Fibroblast of lung (primary cell): ENCODE measurements at regions not wholly inside any gene's neighbourhood (a gene's known extent, or its start where the extent isn't known, plus 50 kb on each side); places are given as distances from the start of the nearest gene placed in this dataset.

ENCODE experiments used
- DNase-seq, 2 donors: peaks; one replicate each; pipeline versions ENCODE4 v3.0.0 to v3.0.0-alpha.2; 2010; ENCODE audit warnings: low read depth in 2 of 2
- H2AFZ ChIP-seq: 2 replicates; pipeline ENCODE4 v1.5.1; 2012; ENCODE audit warnings: low read length, control low read depth, inconsistent platforms
- H3K27ac ChIP-seq: 2 replicates; pipeline ENCODE4 v1.5.1; 2011; ENCODE audit warnings: low read length, control low read depth; ENCODE audit not compliant: insufficient read depth
- H3K27me3 ChIP-seq: 2 replicates; pipeline ENCODE4 v1.5.1; 2011; ENCODE audit warnings: mild to moderate bottlenecking, low read length; ENCODE audit not compliant: control insufficient read depth, insufficient read depth
- H3K36me3 ChIP-seq: 2 replicates; pipeline ENCODE4 v1.5.1; 2011; ENCODE audit warnings: low read length; ENCODE audit not compliant: control insufficient read depth, insufficient read depth
- H3K4me1 ChIP-seq: 2 replicates; pipeline ENCODE4 v1.5.1; 2011; ENCODE audit warnings: low read length; ENCODE audit not compliant: control insufficient read depth, insufficient read depth; ENCODE audit errors: extremely low read depth
- H3K4me2 ChIP-seq: 2 replicates; pipeline ENCODE4 v1.5.1; 2011; ENCODE audit warnings: low read length, control low read depth; ENCODE audit not compliant: insufficient read depth; ENCODE audit errors: extremely low read depth
- H3K4me3 ChIP-seq, 4 experiments: fragments of 200-600 bp in 1 of 4; sonication (generic) in 1 of 4; replicated peaks in 1 of 4; 2 replicates each; pipeline ENCODE4 v1.5.1; 2011 to 2016; ENCODE audit warnings: low read length in 4 of 4, low read depth in 3 of 4, mild to moderate bottlenecking in 3 of 4, control low read depth in 2 of 4, inconsistent platforms in 1 of 4, mixed read lengths in 1 of 4; ENCODE audit not compliant: insufficient read depth in 1 of 4; ENCODE audit errors: control extremely low read depth in 1 of 4
- H3K79me2 ChIP-seq: 2 replicates; pipeline ENCODE4 v1.5.1; 2012; ENCODE audit warnings: mild to moderate bottlenecking, low read length, inconsistent platforms; ENCODE audit not compliant: control insufficient read depth, insufficient read depth
- H3K9ac ChIP-seq: 2 replicates; pipeline ENCODE4 v1.5.1; 2011; ENCODE audit warnings: mild to moderate bottlenecking, low read length, control low read depth; ENCODE audit not compliant: insufficient read depth
- H3K9me3 ChIP-seq: 2 replicates; pipeline ENCODE4 v1.5.1; 2012; ENCODE audit warnings: low read depth, low read length; ENCODE audit not compliant: control insufficient read depth, insufficient read depth
- H4K20me1 ChIP-seq: 2 replicates; pipeline ENCODE4 v1.5.1; 2011; ENCODE audit warnings: low read length; ENCODE audit not compliant: control insufficient read depth, insufficient read depth; ENCODE audit errors: extremely low read depth
- EZH2 ChIP-seq: IDR thresholded peaks from 2 replicates; pipeline ENCODE4 v1.5.1; 2012; ENCODE audit warnings: low read length, control low read depth, mild to moderate bottlenecking; ENCODE audit errors: missing control alignments
- TF ChIP-seq, protein P1 (sequence below), 2 donors: IDR thresholded peaks in 1 of 2; conservative IDR thresholded peaks in 1 of 2; 1 replicate in 1 of 2; 2 replicates in 1 of 2; pipeline ENCODE4 v1.5.1; 2011 to 2012; ENCODE audit warnings: low read length in 2 of 2, control low read depth in 1 of 2, inconsistent platforms in 1 of 2, low read depth in 1 of 2, mild to moderate bottlenecking in 1 of 2

DNA sequence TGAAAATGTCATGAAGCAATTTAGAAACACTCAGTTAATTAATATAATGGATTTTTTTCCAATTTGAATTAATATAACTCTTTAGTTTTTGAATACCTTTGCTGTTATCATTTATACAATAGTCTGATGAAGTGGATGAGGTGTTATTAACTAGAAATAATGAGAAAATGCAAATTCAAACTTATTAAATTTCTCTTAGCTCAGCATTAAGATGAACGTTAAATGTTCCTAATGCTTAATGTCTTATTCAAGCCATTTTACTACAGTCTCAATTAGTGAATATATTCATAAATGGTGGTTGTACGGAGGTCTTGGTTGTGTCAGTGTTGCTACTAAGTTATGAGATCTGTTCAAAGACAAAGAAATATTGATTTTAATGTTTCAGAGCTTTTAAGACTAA is 186.3 kb downstream of the DTHD1 start:
- Histone ChIP-seq H3K9ac (no peak overlapping the region), H3K4me1 (no peaks in the 10 kb centered on the region), H3K4me3 (no peak overlapping the region), H2AFZ (no peak overlapping the region), H3K27me3 (no peaks in the 10 kb centered on the region), H3K79me2 (no peaks in the 10 kb centered on the region), H4K20me1 (no peaks in the 10 kb centered on the region), H3K9me3 (no peaks in the 10 kb centered on the region), H3K27ac (no peak overlapping the region), H3K4me2 (no peak overlapping the region), H3K36me3 (no peaks in the 10 kb centered on the region)
- no peak for DNase-seq
- TF ChIP-seq, protein P1, sequence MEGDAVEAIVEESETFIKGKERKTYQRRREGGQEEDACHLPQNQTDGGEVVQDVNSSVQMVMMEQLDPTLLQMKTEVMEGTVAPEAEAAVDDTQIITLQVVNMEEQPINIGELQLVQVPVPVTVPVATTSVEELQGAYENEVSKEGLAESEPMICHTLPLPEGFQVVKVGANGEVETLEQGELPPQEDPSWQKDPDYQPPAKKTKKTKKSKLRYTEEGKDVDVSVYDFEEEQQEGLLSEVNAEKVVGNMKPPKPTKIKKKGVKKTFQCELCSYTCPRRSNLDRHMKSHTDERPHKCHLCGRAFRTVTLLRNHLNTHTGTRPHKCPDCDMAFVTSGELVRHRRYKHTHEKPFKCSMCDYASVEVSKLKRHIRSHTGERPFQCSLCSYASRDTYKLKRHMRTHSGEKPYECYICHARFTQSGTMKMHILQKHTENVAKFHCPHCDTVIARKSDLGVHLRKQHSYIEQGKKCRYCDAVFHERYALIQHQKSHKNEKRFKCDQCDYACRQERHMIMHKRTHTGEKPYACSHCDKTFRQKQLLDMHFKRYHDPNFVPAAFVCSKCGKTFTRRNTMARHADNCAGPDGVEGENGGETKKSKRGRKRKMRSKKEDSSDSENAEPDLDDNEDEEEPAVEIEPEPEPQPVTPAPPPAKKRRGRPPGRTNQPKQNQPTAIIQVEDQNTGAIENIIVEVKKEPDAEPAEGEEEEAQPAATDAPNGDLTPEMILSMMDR (conservative IDR thresholded peaks at IDR 0.05 in 1 of 2, IDR thresholded peaks at IDR 0.05 in 1 of 2; ENCODE audit: low read depth in 1 of 2, low read length in 2 of 2) = no peak

DNA sequence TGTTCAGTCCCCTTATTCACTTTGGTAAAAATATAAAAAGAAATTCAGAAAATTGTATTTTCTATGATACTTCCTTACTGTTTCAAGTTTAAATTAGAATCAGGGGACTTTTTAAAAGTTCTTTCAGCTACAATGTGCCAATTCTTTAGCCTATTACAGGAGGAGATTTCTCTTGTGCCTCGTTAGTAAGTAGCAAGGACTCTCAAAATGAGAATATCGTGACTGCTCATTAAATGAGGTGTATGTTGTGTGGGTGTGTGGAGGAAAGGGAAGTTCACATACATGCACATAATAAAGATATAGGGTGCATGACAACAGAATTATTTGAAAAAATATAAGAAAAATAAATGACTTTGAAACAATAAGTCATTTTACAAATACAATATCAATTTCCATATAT is 190.5 kb downstream of the DTHD1 start:
- Histone ChIP-seq H3K27ac (no peak overlapping the region), H3K9ac (no peak overlapping the region), H3K79me2 (no peaks in the 10 kb centered on the region), H3K4me3 (no peak overlapping the region), H4K20me1 (no peaks in the 10 kb centered on the region), H2AFZ (no peak overlapping the region), H3K27me3 (no peaks in the 10 kb centered on the region), H3K36me3 (no peaks in the 10 kb centered on the region), H3K4me1 (no peaks in the 10 kb centered on the region), H3K9me3 (no peaks in the 10 kb centered on the region), H3K4me2 (no peak overlapping the region)
- no peak for DNase-seq
- TF ChIP-seq, protein P1 (conservative IDR thresholded peaks at IDR 0.05 in 1 of 2, IDR thresholded peaks at IDR 0.05 in 1 of 2; ENCODE audit: low read depth in 1 of 2, low read length in 2 of 2) = no peak
- TF ChIP-seq EZH2 = no peak

DNA sequence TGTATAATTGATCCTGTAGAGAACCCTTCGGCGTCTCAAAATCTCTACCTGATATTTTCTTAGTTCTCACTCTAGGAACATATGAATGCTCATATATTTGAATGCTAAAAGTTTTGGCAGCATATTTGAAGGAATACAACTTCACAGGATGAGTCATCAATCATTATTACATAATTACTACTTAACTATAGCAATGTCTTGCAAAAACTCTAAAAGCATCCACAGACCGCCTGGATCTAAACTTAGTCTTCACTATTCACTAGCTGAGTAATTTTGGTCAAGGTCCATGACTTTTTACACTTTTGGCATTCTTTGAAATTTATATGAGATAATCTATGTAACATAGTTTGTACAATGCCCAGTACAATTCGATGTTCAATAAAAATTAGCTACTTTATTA is 194.7 kb downstream of the DTHD1 start:
- TF ChIP-seq, protein P1 (conservative IDR thresholded peaks at IDR 0.05 in 1 of 2, IDR thresholded peaks at IDR 0.05 in 1 of 2; ENCODE audit: low read depth in 1 of 2, low read length in 2 of 2) = no peak
- no peak for TF ChIP-seq EZH2
- H4K20me1 ChIP-seq = no peaks in the 10 kb centered on the region

More for the DNA sequence above, 194.7 kb downstream of the DTHD1 start:
- H2AFZ ChIP-seq = no peak overlapping the region
- no peaks in the 10 kb centered on the region for H3K36me3 ChIP-seq
- no peaks in the 10 kb centered on the region for H3K4me1 ChIP-seq
- no peak overlapping the region for H3K27ac ChIP-seq
- no peaks in the 10 kb centered on the region for H3K79me2 ChIP-seq
- H3K9me3 ChIP-seq = no peaks in the 10 kb centered on the region
- DNase-seq = no peak
- no peak overlapping the region for H3K4me3 ChIP-seq
- H3K9ac ChIP-seq = no peak overlapping the region
- no peak overlapping the region for H3K4me2 ChIP-seq
- H3K27me3 ChIP-seq = no peaks in the 10 kb centered on the region
